ENCODE measurements at regions not wholly inside any gene's neighbourhood (a gene's known extent, or its start where the extent isn't known, plus 50 kb on each side); places are given as distances from the start of the nearest gene placed in this dataset.

GRCh38 chr2:3138621-3139020 lies 239.0 kb downstream of the EIPR1 start:
- DNase-seq (ENCODE audit: low read depth, low spot score), result no peak

- no peak for DNase-seq (ENCODE audit: low read depth, low spot score)
Measured at GRCh38 chr2:3137651-3138300, 239.8 kb downstream of the EIPR1 start.

- DNase-seq (ENCODE audit: low read depth, low spot score), result no peak
Measured at GRCh38 chr2:3135676-3136075, 241.9 kb downstream of the EIPR1 start.

GRCh38 chr2:3134026-3134571 lies 243.5 kb downstream of the EIPR1 start:
- DNase-seq (ENCODE audit: low read depth, low spot score), result no peak

GRCh38 chr2:3132966-3133365 lies 244.7 kb downstream of the EIPR1 start:
- DNase-seq (ENCODE audit: low read depth, low spot score), result no peak

- DNase-seq (ENCODE audit: low read depth, low spot score), result no peak
Measured at GRCh38 chr2:3132466-3132865, 245.2 kb downstream of the EIPR1 start.

- DNase-seq (ENCODE audit: low read depth, low spot score), result no peak
Measured at GRCh38 chr2:3131636-3132326, 245.8 kb downstream of the EIPR1 start.

- no peak for DNase-seq (ENCODE audit: low read depth, low spot score)
Measured at GRCh38 chr2:3130889-3131635, 246.6 kb downstream of the EIPR1 start.

GRCh38 chr2:3130444-3130843 lies 247.2 kb downstream of the EIPR1 start:
- no peak for DNase-seq (ENCODE audit: low read depth, low spot score)

- no peak for DNase-seq (ENCODE audit: low read depth, low spot score)
Measured at GRCh38 chr2:3129867-3130266, 247.8 kb downstream of the EIPR1 start.

GRCh38 chr2:3128786-3129185 lies 248.8 kb downstream of the EIPR1 start:
- DNase-seq (ENCODE audit: low read depth, low spot score), result no peak

- no peak for DNase-seq (ENCODE audit: low read depth, low spot score)
Measured at GRCh38 chr2:3127710-3128109, 249.9 kb downstream of the EIPR1 start.

GRCh38 chr2:3126911-3127621 lies 250.6 kb downstream of the EIPR1 start:
- no peak for DNase-seq (ENCODE audit: low read depth, low spot score)

GRCh38 chr2:3126171-3126910 lies 251.3 kb downstream of the EIPR1 start:
- no peak for DNase-seq (ENCODE audit: low read depth, low spot score)

GRCh38 chr2:3125761-3126130 lies 251.9 kb downstream of the EIPR1 start:
- DNase-seq (ENCODE audit: low read depth, low spot score), result no peak

- no peak for DNase-seq (ENCODE audit: low read depth, low spot score)
Measured at GRCh38 chr2:3125001-3125760, 252.4 kb downstream of the EIPR1 start.

- DNase-seq (ENCODE audit: low read depth, low spot score), result no peak
Measured at GRCh38 chr2:3122525-3122924, 255.1 kb downstream of the EIPR1 start.

GRCh38 chr2:3121601-3122000 lies 256.0 kb downstream of the EIPR1 start:
- no peak for DNase-seq (ENCODE audit: low read depth, low spot score)

GRCh38 chr2:3117650-3118216 lies 259.9 kb downstream of the EIPR1 start:
- no peak for DNase-seq (ENCODE audit: low read depth, low spot score)

GRCh38 chr2:3116371-3116770 lies 261.2 kb downstream of the EIPR1 start:
- no peak for DNase-seq (ENCODE audit: low read depth, low spot score)

All from iPS DF 19.7 (cell line).